ENCODE measurements at regions not wholly inside any gene's neighbourhood (a gene's known extent, or its start where the extent isn't known, plus 50 kb on each side); places are given as distances from the start of the nearest gene placed in this dataset.
"Not testable (repeated sequence)": the region's sequence is repeated elsewhere in the genome, so short reads cannot be mapped to it uniquely, and the experiment has no call there.

- DNase-seq (ENCODE audit: low spot score) = no peak
These were observed 95.8 kb upstream of the TET2 start for GRCh38 chr4:105050896-105051295.

GRCh38 chr4:105057370-105058105 is 89.1 kb upstream of the TET2 start:
- no peak for DNase-seq (ENCODE audit: low spot score)

DNA sequence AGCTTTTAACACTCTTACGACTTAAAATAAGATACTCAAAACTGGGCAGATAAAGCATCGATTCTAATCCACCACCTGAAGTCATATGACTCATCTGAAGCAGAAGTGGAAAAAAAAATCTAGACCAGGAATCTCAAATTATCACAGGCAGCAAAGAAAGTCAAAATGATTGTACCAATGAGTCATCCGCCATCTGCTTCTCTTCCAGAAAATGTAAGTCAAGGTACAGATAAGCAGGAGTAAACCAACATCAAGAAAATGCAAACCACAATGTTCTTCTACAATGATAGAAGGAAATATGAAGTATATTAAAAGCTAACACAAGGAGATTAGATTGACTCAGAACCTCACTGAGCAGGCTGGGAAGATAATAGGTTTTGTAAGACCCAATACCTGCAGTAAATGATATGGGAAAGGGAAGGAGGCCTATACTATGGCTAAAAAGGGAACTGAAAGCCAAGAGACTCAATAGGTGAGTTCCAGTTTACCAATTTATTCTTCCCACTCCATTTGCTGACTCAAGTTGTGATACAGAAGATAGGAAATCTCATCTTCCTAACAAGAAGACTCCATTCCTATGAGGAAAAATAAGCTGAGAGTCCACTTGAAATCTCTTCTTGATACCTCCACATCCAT is 88.4 kb upstream of the TET2 start:
- DNase-seq (ENCODE audit: low spot score) = no peak

GRCh38 chr4:105059337-105059736 is 87.3 kb upstream of the TET2 start:
- no peak for DNase-seq (ENCODE audit: low spot score)

DNA sequence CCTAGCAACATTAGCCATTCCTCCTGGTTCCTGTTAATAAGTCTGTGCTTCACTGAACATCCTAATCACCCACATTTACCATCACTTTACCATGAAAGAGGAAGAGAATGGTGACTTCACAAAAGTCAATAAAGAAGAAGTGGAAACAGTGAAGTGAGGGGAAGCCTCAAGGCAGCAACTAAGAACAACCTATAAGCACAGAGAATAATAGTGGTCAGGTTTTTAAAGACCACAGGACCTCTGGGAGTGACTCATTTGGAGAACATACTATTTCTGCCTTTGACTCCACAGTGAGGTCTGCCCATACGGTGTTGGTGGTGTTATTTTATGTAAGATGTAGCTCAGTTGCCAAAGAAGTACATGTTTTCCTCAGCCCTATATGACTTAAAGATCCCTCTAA is 86.0 kb upstream of the TET2 start:
- DNase-seq (ENCODE audit: low spot score) = no peak

GRCh38 chr4:105061136-105061696 is 85.5 kb upstream of the TET2 start:
- DNase-seq (ENCODE audit: low spot score) = peak; percentile 45

DNA sequence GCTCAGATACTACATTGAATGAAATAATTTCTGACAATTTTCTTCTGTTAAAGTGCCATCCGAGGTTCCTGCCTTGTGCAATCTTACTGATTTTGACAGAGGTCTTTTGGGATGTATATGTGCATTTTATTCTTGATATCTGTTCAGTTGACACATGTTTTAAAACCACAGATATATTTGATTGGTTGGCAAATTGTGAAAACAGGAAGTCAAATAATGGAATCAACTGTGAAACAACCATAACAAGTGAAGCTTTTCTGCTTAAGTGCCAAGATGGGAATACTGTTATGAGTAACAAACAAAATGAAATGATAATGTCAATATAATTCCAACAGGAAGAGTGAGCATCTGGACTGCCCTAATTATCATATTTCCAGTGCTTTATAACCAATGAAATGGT is 84.9 kb upstream of the TET2 start:
- DNase-seq (ENCODE audit: low spot score) = no peak

GRCh38 chr4:105066401-105066800 is 80.3 kb upstream of the TET2 start:
- no peak for DNase-seq (ENCODE audit: low spot score)

DNA sequence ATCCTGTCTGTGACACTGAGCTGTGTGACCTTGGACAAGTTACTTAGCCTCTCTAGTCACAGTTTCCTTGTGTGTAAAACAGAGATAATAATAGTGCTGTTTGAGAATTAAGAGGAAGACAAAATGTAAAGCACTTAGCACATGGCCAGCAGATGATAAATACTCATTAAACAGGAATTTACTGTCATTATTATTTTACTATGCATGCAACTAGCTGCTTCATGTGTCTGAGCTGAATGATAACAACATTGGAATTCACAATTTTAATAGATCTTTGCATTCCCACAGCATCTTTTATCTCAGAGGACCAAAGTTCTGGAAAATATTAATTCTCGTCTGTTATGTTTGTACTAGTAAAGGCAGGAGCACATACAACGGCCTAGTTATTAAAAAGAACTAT is 79.2 kb upstream of the TET2 start:
- no peak for DNase-seq (ENCODE audit: low spot score)

- DNase-seq (ENCODE audit: low spot score) = no peak
These were observed 78.7 kb upstream of the TET2 start for GRCh38 chr4:105067946-105068345.

DNA sequence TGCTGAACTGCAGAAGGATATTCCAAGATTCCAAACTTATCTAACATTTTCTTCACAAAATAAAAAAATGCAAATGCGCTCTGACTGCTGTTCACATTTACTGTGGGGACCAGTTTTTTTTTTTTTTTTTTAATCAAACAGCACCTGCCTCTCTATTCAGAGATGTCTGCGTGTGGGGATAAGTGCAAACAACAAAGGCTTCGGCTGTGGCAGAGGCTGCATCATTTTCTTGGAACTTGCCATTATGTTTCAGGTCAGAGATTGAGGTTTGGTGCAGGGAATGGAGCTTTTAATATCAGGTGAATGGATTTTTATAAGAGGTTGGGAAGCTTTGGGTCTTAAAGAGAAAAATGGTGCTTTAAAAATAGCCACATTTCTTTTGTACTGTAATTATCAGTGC is 78.2 kb upstream of the TET2 start:
- DNase-seq (ENCODE audit: low spot score) = no peak

GRCh38 chr4:105072095-105072494 is 74.6 kb upstream of the TET2 start:
- DNase-seq (ENCODE audit: low spot score) = not testable (repeated sequence)

- no peak for DNase-seq (ENCODE audit: low spot score)
These were observed 72.6 kb upstream of the TET2 start for GRCh38 chr4:105074097-105074496.

- no peak for DNase-seq (ENCODE audit: low spot score)
These were observed 71.6 kb upstream of the TET2 start for GRCh38 chr4:105075045-105075444.

DNA sequence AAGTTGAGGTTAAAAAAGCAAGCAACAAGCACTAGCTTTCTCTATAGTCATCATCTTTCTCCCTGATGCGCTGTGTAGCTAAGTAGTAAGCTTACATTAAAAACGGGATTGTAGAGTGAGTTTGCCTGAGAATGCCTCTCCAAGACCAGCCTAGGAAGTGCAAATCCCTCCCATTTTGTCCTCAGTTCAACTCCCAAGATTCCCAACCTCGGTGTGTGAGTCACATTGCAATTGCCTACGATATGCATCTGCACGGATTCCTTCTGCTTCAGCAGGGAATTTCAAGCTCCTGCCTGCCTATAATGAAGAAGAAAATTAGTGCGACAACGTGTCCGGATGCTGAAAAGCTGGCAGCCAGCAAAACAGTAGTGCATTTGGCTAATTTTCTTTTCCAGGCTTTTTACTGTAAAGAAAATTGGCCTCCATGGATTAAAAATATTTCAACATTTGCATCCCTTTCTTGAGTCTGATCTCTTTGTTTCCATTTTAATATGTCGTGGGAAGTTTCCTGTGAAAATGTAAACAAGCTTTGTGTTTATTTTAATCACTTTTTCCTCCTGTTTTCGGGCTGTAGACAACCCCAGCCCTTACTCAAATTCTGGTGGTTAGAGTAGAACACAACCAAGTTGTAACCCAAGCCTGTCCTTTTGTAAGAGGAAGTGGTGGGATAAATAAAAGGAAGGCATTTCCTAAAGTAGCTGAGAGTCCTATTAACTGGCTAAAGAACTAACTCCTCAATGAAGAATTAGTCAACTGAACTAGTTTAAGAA is 58.4 kb upstream of the TET2 start:
- DNase-seq (ENCODE audit: low spot score) = peak; percentile 14

DNA sequence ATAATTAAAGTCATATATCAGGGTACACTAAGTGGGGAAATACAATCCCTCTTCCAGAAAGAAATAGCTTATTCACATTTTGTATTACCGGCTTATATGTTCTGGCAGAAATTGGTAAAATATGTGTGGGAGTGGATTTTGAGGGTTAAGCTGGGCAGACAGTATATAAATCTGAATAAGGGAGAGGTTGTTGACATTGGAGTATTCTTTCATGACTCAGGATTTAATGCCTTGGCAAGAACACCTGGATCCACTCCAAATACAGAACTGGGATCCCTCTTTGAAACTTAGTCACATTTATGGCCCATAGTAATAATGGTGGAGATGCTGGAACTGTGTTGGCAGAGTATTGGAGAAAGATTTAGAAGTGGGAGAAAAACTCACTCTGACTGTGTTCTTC is 54.3 kb upstream of the TET2 start:
- no peak for DNase-seq (ENCODE audit: low spot score)

GRCh38 chr4:105092768-105093167 is 53.9 kb upstream of the TET2 start:
- DNase-seq (ENCODE audit: low spot score) = no peak

GRCh38 chr4:105093975-105094374 is 52.7 kb upstream of the TET2 start:
- no peak for DNase-seq (ENCODE audit: low spot score)
